ENCODE measurements at regions not wholly inside any gene's neighbourhood (a gene's known extent, or its start where the extent isn't known, plus 50 kb on each side); places are given as distances from the start of the nearest gene placed in this dataset.

DNA sequence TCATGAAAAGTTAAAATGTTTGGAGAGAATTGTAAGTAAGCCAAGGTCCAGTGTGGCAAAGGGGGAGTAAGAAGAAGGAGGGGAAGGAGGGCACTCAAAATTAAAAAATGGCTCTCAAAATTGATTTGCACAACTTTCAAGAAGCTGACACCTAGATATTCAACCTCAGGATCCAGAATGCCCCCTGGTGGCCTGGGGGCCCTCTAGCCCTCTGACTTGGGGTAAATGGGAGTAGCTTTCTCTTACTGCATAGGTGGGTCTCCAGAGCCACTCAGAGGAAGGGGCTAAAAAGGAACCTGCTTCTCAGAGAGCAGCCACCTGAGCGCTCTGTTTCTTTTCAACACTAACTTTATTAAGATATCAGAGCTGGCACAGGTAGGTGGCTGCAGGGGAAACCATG lies 968.5 kb downstream of the BCL11A start:
- no peak for TF ChIP-seq POLR2A (IDR thresholded peaks at IDR 0.05)
- TF ChIP-seq, protein P1, sequence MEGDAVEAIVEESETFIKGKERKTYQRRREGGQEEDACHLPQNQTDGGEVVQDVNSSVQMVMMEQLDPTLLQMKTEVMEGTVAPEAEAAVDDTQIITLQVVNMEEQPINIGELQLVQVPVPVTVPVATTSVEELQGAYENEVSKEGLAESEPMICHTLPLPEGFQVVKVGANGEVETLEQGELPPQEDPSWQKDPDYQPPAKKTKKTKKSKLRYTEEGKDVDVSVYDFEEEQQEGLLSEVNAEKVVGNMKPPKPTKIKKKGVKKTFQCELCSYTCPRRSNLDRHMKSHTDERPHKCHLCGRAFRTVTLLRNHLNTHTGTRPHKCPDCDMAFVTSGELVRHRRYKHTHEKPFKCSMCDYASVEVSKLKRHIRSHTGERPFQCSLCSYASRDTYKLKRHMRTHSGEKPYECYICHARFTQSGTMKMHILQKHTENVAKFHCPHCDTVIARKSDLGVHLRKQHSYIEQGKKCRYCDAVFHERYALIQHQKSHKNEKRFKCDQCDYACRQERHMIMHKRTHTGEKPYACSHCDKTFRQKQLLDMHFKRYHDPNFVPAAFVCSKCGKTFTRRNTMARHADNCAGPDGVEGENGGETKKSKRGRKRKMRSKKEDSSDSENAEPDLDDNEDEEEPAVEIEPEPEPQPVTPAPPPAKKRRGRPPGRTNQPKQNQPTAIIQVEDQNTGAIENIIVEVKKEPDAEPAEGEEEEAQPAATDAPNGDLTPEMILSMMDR (IDR thresholded peaks at IDR 0.05), result no peak

Measured in Peyer's patch (tissue), 4 donors.